ENCODE measurements at regions not wholly inside any gene's neighbourhood (a gene's known extent, or its start where the extent isn't known, plus 50 kb on each side); places are given as distances from the start of the nearest gene placed in this dataset.
"Not testable (repeated sequence)": the region's sequence is repeated elsewhere in the genome, so short reads cannot be mapped to it uniquely, and the experiment has no call there.

GRCh38 chr6:67779876-67780275, 855.2 kb upstream of the ADGRB3 start:
- Histone ChIP-seq H3K36me3 (ENCODE audit: control insufficient read depth, insufficient read depth, low read length) (no peaks in the 10 kb centered on the region), H3K27me3 (ENCODE audit: control insufficient read depth, insufficient read depth, low read length) (no peaks in the 10 kb centered on the region), H3K4me3 (ENCODE audit: low read depth, low read length) (no peak overlapping the region)
- no peak for TF ChIP-seq CTCF (IDR thresholded peaks at IDR 0.05; ENCODE audit: insufficient read depth, low read length, severe bottlenecking)
- DNase-seq (ENCODE audit: low read depth) (no peak), FAIRE-seq (no peak)

GRCh38 chr6:67775333-67775732, 859.7 kb upstream of the ADGRB3 start:
- no peak for FAIRE-seq
- no peak overlapping the region for H3K4me3 ChIP-seq (ENCODE audit: low read depth, low read length)
- no peaks in the 10 kb centered on the region for H3K27me3 ChIP-seq (ENCODE audit: control insufficient read depth, insufficient read depth, low read length)
- no peak for DNase-seq (ENCODE audit: low read depth)
- TF ChIP-seq CTCF (IDR thresholded peaks at IDR 0.05; ENCODE audit: insufficient read depth, low read length, severe bottlenecking): no peak
- no peaks in the 10 kb centered on the region for H3K36me3 ChIP-seq (ENCODE audit: control insufficient read depth, insufficient read depth, low read length)

GRCh38 chr6:67768972-67769371, 866.1 kb upstream of the ADGRB3 start:
- H3K27me3 ChIP-seq (ENCODE audit: control insufficient read depth, insufficient read depth, low read length): no peaks in the 10 kb centered on the region
- FAIRE-seq: no peak
- H3K36me3 ChIP-seq (ENCODE audit: control insufficient read depth, insufficient read depth, low read length): no peaks in the 10 kb centered on the region
- no peak overlapping the region for H3K4me3 ChIP-seq (ENCODE audit: low read depth, low read length)
- no peak for TF ChIP-seq CTCF (IDR thresholded peaks at IDR 0.05; ENCODE audit: insufficient read depth, low read length, severe bottlenecking)
- DNase-seq (ENCODE audit: low read depth): no peak

GRCh38 chr6:67767046-67767822, 867.8 kb upstream of the ADGRB3 start:
- H3K4me3 ChIP-seq (ENCODE audit: low read depth, low read length); FAIRE-seq; H3K27me3 ChIP-seq (ENCODE audit: control insufficient read depth, insufficient read depth, low read length); DNase-seq (ENCODE audit: low read depth); H3K36me3 ChIP-seq (ENCODE audit: control insufficient read depth, insufficient read depth, low read length): not testable (repeated sequence)

DNA sequence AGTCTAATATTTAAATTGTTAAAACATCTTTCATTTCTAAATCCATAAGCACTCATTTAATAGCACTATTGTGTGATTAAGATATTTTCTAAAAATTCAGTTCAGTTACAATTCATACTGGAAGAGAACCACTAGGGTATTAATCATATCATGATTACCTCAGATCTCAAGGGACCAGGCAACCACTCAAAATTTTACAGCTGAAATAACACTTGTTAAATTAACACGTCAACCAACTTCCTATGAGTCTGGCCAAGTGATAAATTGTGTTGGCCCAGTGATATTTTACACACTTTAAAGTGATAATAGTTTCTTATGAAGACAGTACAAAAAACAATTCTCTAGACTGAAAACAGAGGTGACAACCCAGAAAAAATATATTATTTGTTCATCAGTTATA, 869.0 kb upstream of the ADGRB3 start:
- FAIRE-seq (no peak), DNase-seq (ENCODE audit: low read depth) (no peak)
- no peak overlapping the region for H3K4me3 ChIP-seq (ENCODE audit: low read depth, low read length)
- H3K27me3 ChIP-seq (ENCODE audit: control insufficient read depth, insufficient read depth, low read length): no peaks in the 10 kb centered on the region
- no peaks in the 10 kb centered on the region for H3K36me3 ChIP-seq (ENCODE audit: control insufficient read depth, insufficient read depth, low read length)
- TF ChIP-seq CTCF (IDR thresholded peaks at IDR 0.05; ENCODE audit: insufficient read depth, low read length, severe bottlenecking): no peak

DNA sequence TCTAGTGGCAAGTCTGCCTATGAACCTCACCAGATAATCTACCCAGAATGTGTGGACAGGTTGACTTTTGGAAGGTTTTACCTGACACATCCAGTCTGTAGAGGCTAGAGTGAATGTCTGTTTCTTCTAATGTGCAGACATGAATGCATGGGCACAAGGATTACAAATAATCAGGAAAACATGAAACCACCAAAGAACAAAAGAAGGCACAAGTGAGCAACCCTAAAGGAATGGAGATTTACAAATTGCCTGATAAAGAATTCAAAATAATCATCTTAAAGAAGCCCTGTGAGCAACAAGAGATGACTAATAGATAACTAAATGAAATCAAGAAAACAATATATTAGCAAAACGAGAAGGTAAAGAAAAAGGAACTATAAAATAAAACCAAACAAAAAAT, 876.1 kb upstream of the ADGRB3 start:
- no peak for TF ChIP-seq CTCF (IDR thresholded peaks at IDR 0.05; ENCODE audit: insufficient read depth, low read length, severe bottlenecking)

More for the DNA sequence above, 876.1 kb upstream of the ADGRB3 start:
- peak; percentile 43 for DNase-seq (ENCODE audit: low read depth)
- H3K36me3 ChIP-seq (ENCODE audit: control insufficient read depth, insufficient read depth, low read length): no peaks in the 10 kb centered on the region
- no peak overlapping the region for H3K4me3 ChIP-seq (ENCODE audit: low read depth, low read length)
- no peak for FAIRE-seq
- H3K27me3 ChIP-seq (ENCODE audit: control insufficient read depth, insufficient read depth, low read length): no peaks in the 10 kb centered on the region

All from bronchial epithelial cell (primary cell).